WTC11 (cell line): ENCODE measurements at regions not wholly inside any gene's neighbourhood (a gene's known extent, or its start where the extent isn't known, plus 50 kb on each side); places are given as distances from the start of the nearest gene placed in this dataset.

Source experiments
- TP53 ChIP-seq: sonication (generic); formaldehyde crosslinking; IDR thresholded peaks from 2 replicates; pipeline ENCODE4 v1.8.1; 2023; ENCODE audit warnings: mild to moderate bottlenecking, missing genetic modification reagents
- TF ChIP-seq, protein P1 (sequence below): fragments of 200-600 bp; IDR thresholded peaks from 2 replicates; pipeline ENCODE4 v1.8.0; 2022; ENCODE audit warnings: antibody characterized with exemption
- TF ChIP-seq, protein P2 (sequence below): sonication (generic); formaldehyde crosslinking; conservative IDR thresholded peaks from 2 replicates; pipeline ENCODE4 v1.8.1; 2022; ENCODE audit warnings: mild to moderate bottlenecking, missing genetic modification reagents

GRCh38 chr14:65169351-65169750 lies 67.0 kb upstream of the MAX start:
- TF ChIP-seq TP53: no peak
- TF ChIP-seq, protein P1, sequence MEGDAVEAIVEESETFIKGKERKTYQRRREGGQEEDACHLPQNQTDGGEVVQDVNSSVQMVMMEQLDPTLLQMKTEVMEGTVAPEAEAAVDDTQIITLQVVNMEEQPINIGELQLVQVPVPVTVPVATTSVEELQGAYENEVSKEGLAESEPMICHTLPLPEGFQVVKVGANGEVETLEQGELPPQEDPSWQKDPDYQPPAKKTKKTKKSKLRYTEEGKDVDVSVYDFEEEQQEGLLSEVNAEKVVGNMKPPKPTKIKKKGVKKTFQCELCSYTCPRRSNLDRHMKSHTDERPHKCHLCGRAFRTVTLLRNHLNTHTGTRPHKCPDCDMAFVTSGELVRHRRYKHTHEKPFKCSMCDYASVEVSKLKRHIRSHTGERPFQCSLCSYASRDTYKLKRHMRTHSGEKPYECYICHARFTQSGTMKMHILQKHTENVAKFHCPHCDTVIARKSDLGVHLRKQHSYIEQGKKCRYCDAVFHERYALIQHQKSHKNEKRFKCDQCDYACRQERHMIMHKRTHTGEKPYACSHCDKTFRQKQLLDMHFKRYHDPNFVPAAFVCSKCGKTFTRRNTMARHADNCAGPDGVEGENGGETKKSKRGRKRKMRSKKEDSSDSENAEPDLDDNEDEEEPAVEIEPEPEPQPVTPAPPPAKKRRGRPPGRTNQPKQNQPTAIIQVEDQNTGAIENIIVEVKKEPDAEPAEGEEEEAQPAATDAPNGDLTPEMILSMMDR: no peak
- TF ChIP-seq, protein P2, sequence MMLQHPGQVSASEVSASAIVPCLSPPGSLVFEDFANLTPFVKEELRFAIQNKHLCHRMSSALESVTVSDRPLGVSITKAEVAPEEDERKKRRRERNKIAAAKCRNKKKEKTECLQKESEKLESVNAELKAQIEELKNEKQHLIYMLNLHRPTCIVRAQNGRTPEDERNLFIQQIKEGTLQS (CRISPR knock-in tag): no peak
